Stimulated activated CD4-positive, alpha-beta T cell treated with anti-CD3 and anti-CD28 coated beads, TNF-alpha, amount 100 ng/mL, for 1 hour (primary cell): ENCODE measurements at regions not wholly inside any gene's neighbourhood (a gene's known extent, or its start where the extent isn't known, plus 50 kb on each side); places are given as distances from the start of the nearest gene placed in this dataset.
"Not testable (repeated sequence)": the region's sequence is repeated elsewhere in the genome, so short reads cannot be mapped to it uniquely, and the experiment has no call there.

Source experiments
- DNase-seq, 3 donors: peaks; one replicate each; pipeline ENCODE4 v3.0.0-alpha.2; 2020; ENCODE audit warnings: low read depth in 3 of 3, low spot score in 1 of 3

DNA sequence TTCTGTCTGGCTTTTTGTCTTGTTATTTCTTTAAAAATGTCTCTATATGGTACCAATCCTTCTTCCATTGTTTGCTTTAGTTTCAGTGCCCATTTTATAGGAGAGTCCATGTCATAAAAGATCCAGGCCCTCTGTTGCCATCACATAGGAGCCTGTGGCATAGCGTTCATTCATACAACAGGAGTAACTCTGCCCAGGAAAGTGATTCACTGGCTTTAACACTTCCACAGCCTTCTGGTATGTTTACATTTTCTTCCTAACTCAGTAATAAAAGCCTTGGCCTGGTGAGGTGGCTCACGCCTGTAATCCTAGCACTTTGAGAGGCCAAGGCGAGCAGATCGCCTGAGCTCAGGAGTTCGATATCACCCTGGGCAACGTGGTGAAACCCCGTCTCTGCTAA is 519.3 kb upstream of the PTGER4 start:
- no peak for DNase-seq

DNA sequence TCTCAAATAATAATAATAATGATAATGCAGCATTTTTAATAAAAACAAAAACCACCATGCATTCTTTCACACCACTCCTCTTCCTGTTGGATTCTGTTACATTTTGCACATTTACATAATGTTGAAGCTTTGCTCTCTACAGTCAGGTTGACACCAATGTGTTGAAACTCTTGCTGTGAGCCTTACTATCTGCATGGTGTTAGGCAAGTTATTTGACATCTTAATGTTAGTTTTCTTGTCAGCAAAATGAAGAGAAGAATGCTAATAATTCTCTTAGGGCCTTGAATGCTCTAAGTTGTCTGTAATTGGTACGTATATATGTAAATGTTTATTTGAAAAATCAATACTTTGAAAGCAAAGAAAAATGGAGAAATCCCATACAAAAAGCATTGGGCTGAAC is 525.5 kb upstream of the PTGER4 start:
- DNase-seq = no peak

DNA sequence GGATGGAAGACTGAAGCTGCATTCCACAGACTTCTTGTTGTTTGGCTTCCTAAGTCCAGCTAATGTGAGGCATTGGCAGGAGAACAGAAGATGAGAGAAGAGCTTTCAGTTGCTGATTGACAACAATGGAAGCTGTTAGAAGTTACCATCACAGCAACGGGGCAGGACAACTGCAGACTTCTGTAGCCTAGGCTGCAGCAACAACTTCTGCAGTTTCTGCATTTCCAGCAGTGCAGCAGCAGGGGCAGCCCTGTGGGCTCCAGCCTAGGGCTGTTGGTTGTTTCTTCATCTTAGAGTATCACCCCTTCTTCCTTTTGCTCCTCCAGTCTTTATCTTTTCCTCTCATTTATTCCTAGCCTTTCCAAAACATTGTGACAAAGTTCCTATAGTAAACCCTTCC is 528.8 kb upstream of the PTGER4 start:
- DNase-seq = no peak

DNA sequence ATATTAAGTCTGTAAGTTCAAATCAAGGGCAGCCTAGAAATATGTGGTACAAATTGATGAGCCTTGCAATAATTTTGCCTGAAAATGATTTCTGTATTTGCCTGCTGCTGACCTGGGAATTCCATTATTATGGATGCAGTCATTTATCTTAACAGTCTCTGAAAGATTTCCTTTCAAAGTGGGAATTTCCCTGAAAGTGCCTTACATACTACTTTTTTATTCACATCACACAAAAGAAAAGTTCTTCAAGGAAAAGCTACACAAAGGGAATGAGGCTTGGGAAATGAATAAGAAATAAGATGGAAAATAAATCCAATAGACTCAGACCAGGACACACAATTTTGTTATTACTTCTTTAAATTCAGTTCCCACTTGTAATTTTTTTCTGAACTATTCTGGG is 537.8 kb upstream of the PTGER4 start:
- no peak for DNase-seq

DNA sequence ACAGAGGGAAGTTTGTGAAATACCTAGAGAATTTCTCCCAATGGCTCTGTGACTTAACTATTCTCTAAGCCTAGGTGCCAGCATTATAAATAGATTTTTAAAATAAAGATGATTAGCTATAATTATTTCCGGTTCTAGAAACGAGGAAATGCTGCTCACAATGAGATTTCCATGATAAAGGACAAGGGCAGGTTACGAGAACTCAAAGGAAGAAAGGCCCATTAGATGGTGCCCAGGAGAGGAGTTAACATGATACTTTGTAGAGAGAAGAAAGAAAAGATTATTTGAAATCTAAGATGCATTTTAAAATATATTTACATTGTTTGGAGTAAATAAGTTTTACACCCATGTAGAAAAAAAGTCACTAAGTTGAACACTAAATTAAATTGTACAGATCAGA is 538.3 kb upstream of the PTGER4 start:
- DNase-seq = no peak

DNA sequence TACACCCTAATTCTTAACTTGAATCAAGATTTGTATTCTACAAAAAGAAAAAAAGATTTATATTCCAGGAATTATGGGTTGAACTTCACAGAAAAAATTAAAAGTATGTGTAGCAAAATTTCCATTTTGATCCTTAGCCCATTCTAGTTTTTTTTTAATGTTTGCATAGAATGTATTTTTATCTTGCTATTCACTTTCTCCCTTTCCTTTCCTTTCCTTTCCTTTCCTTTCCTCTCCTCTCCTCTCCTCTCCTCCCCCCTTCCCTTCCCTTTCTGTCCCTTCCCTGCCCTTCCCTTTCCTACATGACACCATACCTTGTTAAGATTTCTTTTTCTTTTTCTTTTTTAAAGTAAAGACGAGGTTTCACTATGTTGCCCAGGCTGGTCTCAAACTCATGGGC is 542.5 kb upstream of the PTGER4 start:
- DNase-seq = no peak

DNA sequence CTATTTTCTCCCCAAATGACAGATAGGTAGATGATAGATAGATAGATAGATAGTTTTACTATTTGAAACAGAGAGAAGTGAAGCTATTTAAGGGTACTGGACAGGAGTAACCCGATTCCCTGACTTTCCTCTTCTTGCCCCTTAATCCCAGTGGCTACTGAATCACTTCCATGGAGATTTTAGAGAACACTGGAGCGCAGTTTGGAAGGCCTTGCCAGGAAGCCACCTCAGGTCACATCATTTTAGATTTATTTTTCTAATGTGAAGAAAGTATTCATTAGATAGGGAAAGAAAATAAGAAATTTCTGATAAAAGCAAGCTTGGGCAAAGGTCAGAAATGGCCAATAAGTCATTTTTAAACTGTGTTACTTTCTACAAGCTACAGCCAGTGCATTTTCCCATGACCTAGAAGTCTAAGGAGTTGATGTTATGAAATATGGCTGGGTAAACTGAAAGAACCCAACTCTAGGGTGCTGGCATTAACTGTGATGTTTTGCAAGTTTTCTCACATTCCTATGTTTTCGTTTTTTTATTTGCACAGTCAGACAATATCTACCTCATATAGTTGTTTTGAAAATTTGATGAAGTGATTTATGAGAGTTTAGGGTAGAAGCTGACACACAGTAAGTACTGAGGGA is 544.7 kb upstream of the PTGER4 start:
- no peak for DNase-seq

DNA sequence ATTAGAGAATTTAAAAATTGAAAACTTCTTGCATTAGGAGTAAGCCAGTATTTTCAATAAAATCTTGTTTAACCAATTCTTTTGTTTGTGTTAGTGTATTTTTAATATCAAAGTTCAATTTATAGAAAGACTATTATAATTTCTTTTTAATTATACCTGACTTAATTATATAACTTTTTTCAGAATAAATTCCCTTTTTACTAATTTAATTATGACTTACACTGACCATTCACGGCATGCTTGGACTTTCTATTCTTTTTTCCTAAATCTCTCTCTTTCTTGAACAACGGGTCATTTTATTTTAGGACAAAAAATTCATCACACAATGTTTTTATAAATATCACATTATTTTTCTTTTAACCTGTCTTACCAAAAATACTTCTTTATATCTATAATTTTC is 555.3 kb upstream of the PTGER4 start:
- DNase-seq = no peak

DNA sequence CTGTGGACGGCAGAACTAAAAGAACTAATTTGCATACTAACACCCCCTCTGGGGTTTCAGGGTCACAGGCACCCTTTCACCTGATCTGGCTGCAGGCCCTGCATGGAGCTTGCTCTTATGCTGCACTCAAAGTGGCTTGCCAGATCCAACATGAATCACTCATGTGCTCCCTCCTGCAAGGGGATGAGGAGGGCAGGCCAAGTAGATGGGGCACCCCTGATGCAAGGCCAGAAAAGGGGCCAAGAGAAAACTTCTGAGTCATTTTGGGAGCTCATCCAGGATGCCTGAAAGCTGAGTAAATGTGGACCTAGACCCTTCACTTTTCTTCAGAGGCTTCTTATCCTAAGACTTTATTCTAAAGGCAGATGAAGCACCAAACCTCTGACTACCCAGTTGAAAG is 558.5 kb upstream of the PTGER4 start:
- no peak for DNase-seq

DNA sequence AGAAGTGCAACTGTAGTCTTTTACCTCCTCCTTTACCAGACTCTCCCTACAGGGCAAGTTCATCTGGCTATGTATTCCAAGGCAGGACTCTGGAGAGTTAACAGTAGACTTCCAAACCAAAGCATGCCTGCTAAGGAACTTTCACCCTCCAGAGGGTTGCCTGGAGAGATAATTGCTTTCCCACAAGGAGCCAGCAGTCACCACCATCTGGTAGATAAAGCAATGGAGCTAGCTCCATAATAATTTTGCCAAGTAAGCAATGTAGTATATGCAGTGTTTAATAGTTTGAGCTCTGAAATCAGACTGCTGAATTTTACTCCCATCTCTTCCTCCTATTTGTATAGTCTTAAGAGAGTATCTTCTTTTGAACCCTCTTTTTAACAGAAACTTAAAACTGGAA is 566.8 kb upstream of the PTGER4 start:
- DNase-seq = no peak

DNA sequence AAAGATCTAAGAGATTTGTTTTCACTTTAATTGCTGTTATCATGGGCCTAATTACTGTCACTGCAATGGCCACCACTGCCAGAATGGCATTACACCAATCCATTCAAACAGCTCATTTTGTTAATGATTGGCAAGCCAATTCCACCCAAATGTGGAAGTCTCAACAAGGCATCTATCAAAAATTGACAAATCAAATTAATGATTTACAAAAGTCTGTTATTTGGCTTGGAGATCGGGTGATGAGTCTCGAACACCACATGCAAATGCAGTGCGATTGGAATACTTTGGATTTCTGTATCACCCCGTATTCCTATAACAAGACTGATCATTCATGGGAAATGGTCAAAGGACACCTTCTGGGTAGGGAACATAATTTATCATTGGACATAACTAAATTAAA is 568.7 kb upstream of the PTGER4 start:
- DNase-seq = not testable (repeated sequence)

DNA sequence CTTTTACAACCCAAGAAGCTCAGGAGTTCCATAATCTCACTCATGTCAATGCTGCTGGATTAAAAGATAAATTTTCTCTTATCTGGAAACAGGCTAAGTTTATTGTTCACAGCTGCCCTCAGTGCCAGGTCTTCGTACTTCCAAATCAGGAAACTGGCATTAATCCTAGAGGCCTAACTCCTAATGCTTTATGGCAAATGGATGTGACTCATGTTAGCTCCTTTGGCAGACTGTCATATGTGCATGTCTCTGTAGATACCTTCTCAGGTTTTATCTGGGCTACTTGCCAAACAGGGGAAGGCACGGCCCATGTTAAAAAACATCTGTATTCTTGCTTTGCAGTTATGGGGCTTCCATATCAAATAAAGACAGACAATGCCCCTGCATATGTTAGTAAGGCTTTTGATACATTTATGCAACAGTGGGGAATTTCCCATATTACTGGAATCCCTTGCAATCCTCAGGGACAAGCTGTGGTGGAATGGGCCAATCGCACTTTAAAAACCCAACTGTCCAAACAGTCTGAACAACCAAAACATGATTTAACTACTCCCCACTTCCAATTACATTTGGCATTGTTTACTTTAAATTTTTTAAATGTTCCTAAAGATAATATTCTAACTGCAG is 570.8 kb upstream of the PTGER4 start:
- not testable (repeated sequence) for DNase-seq

DNA sequence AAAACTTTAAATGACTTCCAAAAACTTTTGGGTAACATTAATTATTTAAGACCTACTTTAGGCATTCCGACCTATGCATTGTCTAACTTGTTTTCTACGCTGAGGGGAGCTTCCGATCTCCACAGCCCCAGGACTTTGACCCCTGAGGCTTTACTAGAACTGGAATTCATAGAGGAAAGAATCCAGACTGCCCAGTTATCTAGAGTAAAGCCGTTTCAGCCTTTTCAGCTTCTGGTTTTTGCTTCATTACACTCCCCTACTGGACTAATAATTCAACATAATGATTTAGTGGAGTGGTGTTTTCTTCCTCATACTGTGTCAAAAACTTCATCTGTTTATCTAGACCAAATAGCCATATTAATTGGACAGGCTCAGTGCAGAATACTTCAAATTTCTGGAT is 571.9 kb upstream of the PTGER4 start:
- DNase-seq = not testable (repeated sequence)

DNA sequence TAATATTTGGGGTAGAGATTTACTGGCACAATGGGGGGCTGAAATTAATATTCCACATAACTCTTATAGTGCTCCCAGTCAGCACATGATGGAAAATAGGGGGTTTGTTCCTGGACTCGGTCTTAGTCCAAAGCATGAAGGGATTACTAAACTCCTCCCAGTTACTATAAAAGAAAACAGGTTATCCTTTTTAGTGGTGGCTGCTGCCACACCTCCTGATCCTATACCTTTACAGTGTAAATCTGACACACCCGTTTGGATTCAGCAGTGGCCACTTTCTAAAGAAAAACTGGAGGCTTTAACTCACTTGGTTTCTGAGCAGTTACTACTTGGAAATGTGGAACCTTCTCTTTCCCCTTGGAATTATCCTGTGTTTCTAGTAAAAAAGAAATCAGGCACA is 572.9 kb upstream of the PTGER4 start:
- no peak for DNase-seq

DNA sequence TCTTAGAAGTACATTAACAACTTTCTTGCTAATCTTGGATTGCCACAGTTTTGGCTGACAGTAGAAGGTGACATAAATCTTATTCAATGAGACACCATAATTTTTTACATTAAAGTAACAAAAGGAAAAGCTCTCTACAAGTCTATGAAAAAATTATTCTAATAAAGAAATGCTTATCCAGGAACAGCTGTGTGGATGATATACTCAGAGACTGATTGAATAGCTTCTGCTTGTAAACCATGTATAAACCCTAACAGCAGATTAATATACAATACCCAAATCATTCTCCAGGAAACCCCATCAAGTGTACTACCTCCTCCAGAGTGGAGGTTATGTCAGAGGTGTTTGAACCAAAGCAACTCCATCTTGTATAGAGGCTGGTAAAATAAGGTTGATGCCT is 581.4 kb upstream of the PTGER4 start:
- DNase-seq = no peak

DNA sequence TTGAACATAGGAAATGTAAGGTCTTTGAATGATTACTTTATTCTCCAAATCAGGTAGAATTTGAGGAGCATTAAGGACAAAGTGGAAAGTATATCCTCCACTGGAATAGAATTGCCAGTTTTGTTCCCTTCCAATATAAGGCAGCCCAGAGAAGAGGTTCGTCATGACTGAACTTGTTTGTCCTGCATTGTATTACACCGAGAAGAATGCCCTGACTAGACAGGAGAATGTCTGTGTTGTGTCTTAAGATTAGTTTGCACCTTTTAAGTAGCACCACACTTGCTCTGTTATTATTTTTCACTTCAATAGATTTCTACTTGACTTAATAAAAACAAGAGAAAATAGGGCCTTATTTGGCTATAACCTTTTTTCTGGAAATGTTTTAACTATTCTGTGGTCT is 586.2 kb upstream of the PTGER4 start:
- DNase-seq = no peak

DNA sequence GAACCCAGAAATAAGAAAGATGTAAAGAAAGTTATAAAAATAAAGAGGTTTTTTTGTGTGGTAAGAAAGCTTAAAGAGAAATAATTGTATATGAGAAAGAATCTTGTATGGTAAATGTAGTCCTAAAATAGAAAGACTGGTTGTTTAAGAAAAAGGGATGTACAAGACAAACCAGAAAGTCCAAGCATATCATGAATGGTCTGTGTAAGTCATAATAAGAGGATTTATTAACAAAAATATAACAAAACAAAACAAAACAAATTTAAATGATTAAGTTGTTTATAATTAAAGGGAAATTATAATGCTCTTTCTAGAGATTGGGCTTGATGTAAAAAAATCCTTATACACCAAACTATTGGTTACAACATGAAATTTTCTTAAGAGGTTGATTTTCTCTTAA is 590.4 kb upstream of the PTGER4 start:
- no peak for DNase-seq

DNA sequence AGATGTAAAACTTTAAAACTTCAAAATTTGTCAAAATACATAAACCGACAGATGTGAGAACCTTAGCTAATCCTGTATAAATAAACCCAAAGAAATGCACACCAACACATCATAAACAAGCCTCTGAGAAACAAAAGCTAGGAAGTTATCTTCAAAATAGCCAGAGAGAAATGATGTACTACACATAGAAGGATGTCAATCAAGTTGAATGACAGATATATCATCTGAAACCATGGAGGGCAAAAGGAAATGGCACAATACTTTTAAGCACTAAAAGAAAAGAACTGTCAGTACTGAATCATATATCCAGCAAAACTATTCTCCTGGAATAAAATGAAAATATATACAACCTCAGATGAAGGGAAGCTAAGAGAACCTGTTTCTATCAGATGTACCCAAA is 595.1 kb upstream of the PTGER4 start:
- DNase-seq = no peak

DNA sequence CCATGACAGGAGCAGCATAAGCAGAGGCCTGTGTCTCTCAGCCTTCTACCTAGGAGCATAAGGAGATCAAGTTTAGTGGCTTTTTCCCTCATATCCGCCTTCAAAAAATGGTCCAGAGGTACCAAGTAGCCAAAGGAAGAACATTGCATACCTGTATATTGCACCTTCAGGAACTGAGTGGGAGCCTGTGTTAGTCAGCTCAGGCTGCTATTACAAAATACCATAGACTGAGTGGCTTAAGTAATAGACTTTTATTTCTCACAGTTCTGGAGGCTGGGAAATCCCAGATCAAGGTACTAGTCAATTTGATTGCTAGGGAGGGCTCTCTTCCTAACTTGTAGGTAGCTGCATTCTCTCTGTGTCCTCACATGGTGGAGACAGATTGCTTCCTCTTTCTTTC is 597.4 kb upstream of the PTGER4 start:
- DNase-seq = no peak

DNA sequence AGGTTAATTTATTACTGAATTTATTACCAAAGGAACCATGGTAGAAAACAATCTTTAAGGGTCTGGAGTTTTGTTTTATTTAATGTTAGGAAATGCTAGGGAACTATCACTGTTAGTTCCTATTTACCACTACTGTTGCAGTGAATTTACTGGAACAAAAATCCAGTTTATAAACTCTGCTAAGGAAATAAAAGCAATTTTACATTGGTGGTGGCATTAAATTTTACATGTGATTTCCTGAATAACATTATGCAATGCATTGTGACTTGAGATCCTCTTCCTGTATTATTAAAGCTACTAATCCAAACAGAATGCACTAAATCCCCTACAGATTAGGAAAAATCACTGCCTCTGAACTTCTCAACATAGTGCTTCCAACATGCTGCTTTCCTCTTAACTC is 599.5 kb upstream of the PTGER4 start:
- no peak for DNase-seq

DNA sequence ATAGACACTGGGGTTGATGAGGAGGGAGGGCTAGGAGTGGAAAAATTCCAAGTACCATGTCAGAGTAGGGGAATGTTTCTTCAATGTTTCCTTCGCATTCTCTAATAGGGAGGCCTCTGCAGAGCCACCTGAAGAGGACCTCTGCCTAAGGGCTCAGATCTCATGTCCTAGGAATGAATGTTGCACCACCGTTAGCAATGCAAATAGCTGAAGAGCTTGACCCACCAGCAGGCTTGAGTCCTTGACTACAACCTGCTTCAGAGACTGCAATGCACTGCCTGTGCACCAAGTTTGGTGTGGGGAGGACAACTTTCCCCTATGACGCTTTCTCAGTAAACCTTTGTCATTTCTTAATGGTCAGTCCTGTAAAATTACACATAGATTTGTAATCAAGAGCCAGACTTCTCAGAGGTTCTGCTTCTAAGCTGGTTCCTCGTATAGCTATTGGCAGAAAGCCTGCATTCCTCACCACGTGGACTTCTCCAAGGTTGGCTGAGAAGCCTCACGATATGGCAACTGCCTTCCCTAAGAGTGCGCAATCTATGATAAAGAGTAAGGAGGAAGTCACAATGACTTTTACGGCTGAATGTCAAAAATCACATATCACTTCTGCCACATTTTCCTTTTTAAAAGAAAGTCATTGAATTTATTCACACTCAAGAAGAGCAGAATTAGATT is 600.7 kb upstream of the PTGER4 start:
- DNase-seq = no peak

DNA sequence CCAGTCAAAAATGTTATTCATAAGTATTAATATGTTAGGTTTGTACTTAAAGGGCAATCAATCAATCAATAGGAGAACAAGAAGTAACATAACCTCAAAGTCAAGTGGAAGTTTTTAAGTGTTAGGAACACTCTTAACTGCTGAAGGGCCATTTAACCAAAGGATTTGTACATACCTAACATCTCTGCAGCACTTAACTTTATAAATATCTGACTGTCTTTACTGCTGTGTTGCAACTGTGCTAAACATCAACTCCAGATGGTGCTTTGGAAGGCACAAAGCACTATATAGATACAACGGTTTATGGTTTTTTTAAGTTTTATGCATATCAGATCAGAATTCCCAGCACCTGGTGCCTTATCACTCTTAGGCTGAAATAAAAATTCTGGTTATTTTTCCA is 604.9 kb upstream of the PTGER4 start:
- no peak for DNase-seq

DNA sequence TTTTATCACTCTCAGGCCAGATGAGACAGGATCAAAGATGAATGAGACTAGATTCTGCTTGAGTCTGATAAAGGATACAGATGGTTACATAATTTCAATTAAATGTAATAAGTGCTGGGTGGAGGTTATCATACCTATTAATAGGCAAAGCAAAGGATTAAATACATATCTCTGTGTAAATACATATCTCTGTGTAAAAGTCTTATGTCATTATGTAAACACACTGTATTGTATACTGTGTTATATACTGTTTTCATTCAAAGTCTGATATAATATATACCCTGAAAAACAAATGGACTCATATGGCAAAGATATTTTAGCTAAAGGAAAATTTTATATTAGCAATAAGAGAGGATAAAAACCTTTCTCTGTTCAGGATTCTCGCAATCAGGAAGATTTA is 605.8 kb upstream of the PTGER4 start:
- no peak for DNase-seq
